A549 (cell line): ENCODE measurements at regions not wholly inside any gene's neighbourhood (a gene's known extent, or its start where the extent isn't known, plus 50 kb on each side); places are given as distances from the start of the nearest gene placed in this dataset.

Experiments
- CTCF ChIP-seq: fragments of >200 bp; sonication (Bioruptor Twin); formaldehyde crosslinking; IDR thresholded peaks from 3 replicates; pipeline ENCODE4 v1.5.1; 2016
- HDAC2 ChIP-seq: fragments of 200-600 bp; sonication (generic); IDR thresholded peaks from 2 replicates; pipeline ENCODE4 v1.6.1; 2016
- MYC ChIP-seq: IDR thresholded peaks from 2 replicates; pipeline ENCODE4 v1.6.1; 2012; ENCODE audit warnings: mild to moderate bottlenecking, inconsistent platforms, low read length, improper control_type of control experiment, borderline replicate concordance
- RAD21 ChIP-seq, 2 experiments: fragments of >200 bp in 1 of 2; sonication (Bioruptor Twin) in 1 of 2; formaldehyde crosslinking in 1 of 2; IDR thresholded peaks in 1 of 2; conservative IDR thresholded peaks in 1 of 2; 2 replicates in 1 of 2; 3 replicates in 1 of 2; pipeline ENCODE4 v1.6.1; 2012 to 2018; ENCODE audit warnings: inconsistent platforms in 1 of 2
- ZFP36 ChIP-seq: fragments of 450-650 bp; IDR thresholded peaks from 2 replicates; pipeline ENCODE4 v1.6.1; 2014; ENCODE audit warnings: borderline replicate concordance; ENCODE audit not compliant: partially characterized antibody
- TF ChIP-seq, protein P1 (sequence below): fragments of 250-450 bp; sonication (Bioruptor Pico); IDR thresholded peaks from 2 replicates; pipeline ENCODE4 v1.5.0; 2021; ENCODE audit warnings: mild to moderate bottlenecking, moderate library complexity, borderline replicate concordance

- no peak for TF ChIP-seq CTCF
- TF ChIP-seq HDAC2: no peak
- no peak for TF ChIP-seq ZFP36
- no peak for TF ChIP-seq RAD21 (conservative IDR thresholded peaks at IDR 0.05 in 1 of 2, IDR thresholded peaks at IDR 0.05 in 1 of 2)
- TF ChIP-seq, protein P1, sequence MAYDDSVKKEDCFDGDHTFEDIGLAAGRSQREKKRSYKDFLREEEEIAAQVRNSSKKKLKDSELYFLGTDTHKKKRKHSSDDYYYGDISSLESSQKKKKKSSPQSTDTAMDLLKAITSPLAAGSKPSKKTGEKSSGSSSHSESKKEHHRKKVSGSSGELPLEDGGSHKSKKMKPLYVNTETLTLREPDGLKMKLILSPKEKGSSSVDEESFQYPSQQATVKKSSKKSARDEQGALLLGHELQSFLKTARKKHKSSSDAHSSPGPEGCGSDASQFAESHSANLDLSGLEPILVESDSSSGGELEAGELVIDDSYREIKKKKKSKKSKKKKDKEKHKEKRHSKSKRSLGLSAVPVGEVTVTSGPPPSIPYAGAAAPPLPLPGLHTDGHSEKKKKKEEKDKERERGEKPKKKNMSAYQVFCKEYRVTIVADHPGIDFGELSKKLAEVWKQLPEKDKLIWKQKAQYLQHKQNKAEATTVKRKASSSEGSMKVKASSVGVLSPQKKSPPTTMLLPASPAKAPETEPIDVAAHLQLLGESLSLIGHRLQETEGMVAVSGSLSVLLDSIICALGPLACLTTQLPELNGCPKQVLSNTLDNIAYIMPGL (CRISPR knock-in tag): no peak
- TF ChIP-seq MYC: no peak
Measured at GRCh38 chr22:48350456-48350855, 1477.2 kb downstream of the BRD1 start.
